H1 (cell line): ENCODE measurements at regions not wholly inside any gene's neighbourhood (a gene's known extent, or its start where the extent isn't known, plus 50 kb on each side); places are given as distances from the start of the nearest gene placed in this dataset.

Source experiments
- CTCF ChIA-PET: fragments of 300-600 bp; sonication (Branson Sonifier 250); formaldehyde crosslinking; loops from one replicate; lab custom pipeline; 2021; ENCODE audit not compliant: partially characterized antibody; lab: Charles Lee
- POLR2A ChIA-PET: fragments of 300-600 bp; sonication (Branson Sonifier 250); formaldehyde crosslinking; loops from one replicate; lab custom pipeline; 2021; ENCODE audit warnings: inconsistent platforms; ENCODE audit not compliant: partially characterized antibody; lab: Charles Lee
- DNase-seq, 2 experiments: peaks; one replicate each; pipeline versions ENCODE4 v3.0.0 to v3.0.0-alpha.2; 2010 to 2022; ENCODE audit warnings: low spot score in 2 of 2, low read depth in 1 of 2, mixed read lengths in 1 of 2
- FAIRE-seq: peaks from 2 replicates; lab custom pipeline; 2011; peaks lifted over from hg19 to GRCh38; lab: Jason Lieb, UNC
- H2AFZ ChIP-seq: 2 replicates; pipeline ENCODE4 v1.8.1; 2012; ENCODE audit warnings: low read length, inconsistent platforms
- H2AK5ac ChIP-seq: 2 replicates; pipeline ENCODE4 v1.6.1; 2013; ENCODE audit warnings: low read depth, low read length
- H2BK120ac ChIP-seq: replicated peaks from 2 replicates; pipeline ENCODE3; 2013; ENCODE audit warnings: low read depth, low read length, inconsistent platforms
- H2BK12ac ChIP-seq: 2 replicates; pipeline ENCODE4 v1.6.1; 2013; ENCODE audit warnings: low read depth, low read length
- H2BK15ac ChIP-seq: 2 replicates; pipeline ENCODE4 v1.6.1; 2013; ENCODE audit warnings: low read length
- H2BK20ac ChIP-seq: 2 replicates; pipeline ENCODE4 v1.6.1; 2013; ENCODE audit warnings: low read length
- H2BK5ac ChIP-seq: 2 replicates; pipeline ENCODE4 v1.6.1; 2013; ENCODE audit warnings: low read depth, low read length
- H3K14ac ChIP-seq: 2 replicates; pipeline ENCODE4 v1.6.1; 2013; ENCODE audit warnings: inconsistent platforms; ENCODE audit not compliant: insufficient read length
- H3K18ac ChIP-seq: 2 replicates; pipeline ENCODE4 v1.6.1; 2013; ENCODE audit warnings: low read length; ENCODE audit errors: extremely low read depth
- H3K23ac ChIP-seq: 2 replicates; pipeline ENCODE4 v1.6.1; 2013; ENCODE audit warnings: inconsistent platforms; ENCODE audit not compliant: insufficient read length
- H3K23me2 ChIP-seq: 2 replicates; pipeline ENCODE4 v1.6.1; 2013; ENCODE audit warnings: low read depth, low read length
- H3K27ac ChIP-seq: 2 replicates; pipeline ENCODE4 v1.6.1; 2011; ENCODE audit warnings: low read depth, low read length, inconsistent platforms
- H3K27me3 ChIP-seq, 4 experiments: replicated peaks in 1 of 4; 1 replicate in 1 of 4; 2 replicates in 3 of 4; pipeline versions ENCODE4 v1.6.1 to v1.8.1; 2011 to 2013; ENCODE audit warnings: low read length in 3 of 4, mild to moderate bottlenecking in 3 of 4, inconsistent platforms in 2 of 4, mixed read lengths in 2 of 4, moderate library complexity in 1 of 4; ENCODE audit not compliant: control insufficient read depth in 3 of 4, insufficient read depth in 3 of 4; ENCODE audit errors: extremely low read depth in 1 of 4
- H3K36me3 ChIP-seq, 4 experiments: 2 replicates each; pipeline versions ENCODE4 v1.6.1 to v1.8.1; 2011 to 2013; ENCODE audit warnings: mild to moderate bottlenecking in 4 of 4, low read length in 3 of 4, moderate library complexity in 2 of 4, control low read depth in 1 of 4, inconsistent platforms in 1 of 4; ENCODE audit not compliant: insufficient read depth in 4 of 4, control insufficient read depth in 2 of 4
- H3K4ac ChIP-seq: replicated peaks from 2 replicates; pipeline ENCODE3; 2013; ENCODE audit warnings: low read length, low read depth, mixed read lengths, inconsistent platforms; ENCODE audit not compliant: insufficient read length
- H3K4me1 ChIP-seq, 4 experiments: replicated peaks in 1 of 4; 1 replicate in 1 of 4; 2 replicates in 3 of 4; pipeline versions ENCODE4 v1.6.1 to v1.8.1; 2011 to 2013; ENCODE audit warnings: low read length in 3 of 4, inconsistent platforms in 2 of 4, mixed read lengths in 1 of 4; ENCODE audit not compliant: insufficient read depth in 4 of 4, control insufficient read depth in 3 of 4
- H3K4me2 ChIP-seq, 2 experiments: 2 replicates each; pipeline versions ENCODE4 v1.6.1 to v1.8.1; 2011 to 2013; ENCODE audit warnings: low read depth in 2 of 2, low read length in 2 of 2, control low read depth in 1 of 2, inconsistent platforms in 1 of 2, mild to moderate bottlenecking in 1 of 2; ENCODE audit not compliant: insufficient read depth in 1 of 2
- H3K4me3 ChIP-seq, 4 experiments: fragments of 200-600, 300-600 bp in 1 of 4; sonication (generic), shearing (Covaris generic), sonication (Bioruptor Twin) in 1 of 4; 2 replicates each; pipeline versions ENCODE4 v1.5.1 to v1.8.1; 2011 to 2016; ENCODE audit warnings: low read length in 4 of 4, low read depth in 3 of 4, control low read depth in 2 of 4, inconsistent platforms in 2 of 4, mild to moderate bottlenecking in 2 of 4, mixed read lengths in 1 of 4, moderate library complexity in 1 of 4; ENCODE audit not compliant: insufficient read depth in 2 of 4; ENCODE audit errors: extremely low read depth in 1 of 4
- H3K56ac ChIP-seq: replicated peaks from 2 replicates; pipeline ENCODE3; 2013; ENCODE audit warnings: low read depth, mild to moderate bottlenecking, mixed read lengths, low read length, inconsistent platforms; ENCODE audit not compliant: insufficient read length
- H3K79me1 ChIP-seq: 2 replicates; pipeline ENCODE4 v1.6.1; 2013; ENCODE audit warnings: low read depth, low read length, control low read depth
- H3K79me2 ChIP-seq, 2 experiments: 2 replicates each; pipeline versions ENCODE4 v1.6.1 to v1.8.1; 2012 to 2013; ENCODE audit warnings: low read length in 2 of 2, mild to moderate bottlenecking in 2 of 2, inconsistent platforms in 1 of 2; ENCODE audit not compliant: insufficient read depth in 2 of 2, control insufficient read depth in 1 of 2
- H3K9ac ChIP-seq, 4 experiments: replicated peaks in 1 of 4; 1 replicate in 1 of 4; 2 replicates in 3 of 4; pipeline versions ENCODE4 v1.6.1 to v1.8.1; 2011 to 2013; ENCODE audit warnings: low read depth in 3 of 4, low read length in 3 of 4, control low read depth in 2 of 4, mild to moderate bottlenecking in 2 of 4, moderate library complexity in 2 of 4, inconsistent platforms in 1 of 4; ENCODE audit errors: extremely low read depth in 1 of 4
- H3K9me3 ChIP-seq, 2 experiments: 2 replicates each; pipeline versions ENCODE4 v1.6.1 to v1.8.1; 2012 to 2013; ENCODE audit warnings: mild to moderate bottlenecking in 2 of 2, moderate library complexity in 2 of 2, control low read depth in 1 of 2, inconsistent platforms in 1 of 2, low read depth in 1 of 2, low read length in 1 of 2, mixed read lengths in 1 of 2; ENCODE audit not compliant: insufficient read depth in 2 of 2
- H4K20me1 ChIP-seq, 2 experiments: replicated peaks in 1 of 2; 2 replicates each; pipeline versions ENCODE3 to v1.8.1; 2011 to 2013; ENCODE audit warnings: inconsistent platforms in 2 of 2, low read length in 2 of 2, mild to moderate bottlenecking in 1 of 2; ENCODE audit not compliant: insufficient read depth in 2 of 2, control insufficient read depth in 1 of 2
- H4K5ac ChIP-seq: 2 replicates; pipeline ENCODE4 v1.6.1; 2013; ENCODE audit warnings: low read length, low read depth, mixed read lengths, inconsistent platforms; ENCODE audit not compliant: insufficient read length
- H4K8ac ChIP-seq: 2 replicates; pipeline ENCODE4 v1.8.0; 2013; ENCODE audit warnings: mild to moderate bottlenecking, moderate library complexity, low read length, inconsistent platforms; ENCODE audit not compliant: insufficient read depth; ENCODE audit errors: extremely low read depth
- H4K91ac ChIP-seq: replicated peaks from 2 replicates; pipeline ENCODE3; 2013; ENCODE audit warnings: low read length, mixed read lengths, inconsistent platforms; ENCODE audit not compliant: insufficient read length
- CBX8 ChIP-seq: fragments of 300-800, 300-1000 bp; sonication (generic); IDR thresholded peaks from 2 replicates; pipeline ENCODE4 v1.7.1; 2016; ENCODE audit warnings: low read depth, low read length, borderline replicate concordance
- CREB1 ChIP-seq: IDR thresholded peaks from 2 replicates; pipeline ENCODE4 v1.6.1; 2012; ENCODE audit warnings: inconsistent platforms
- FOSL1 ChIP-seq: IDR thresholded peaks from 2 replicates; pipeline ENCODE4 v1.6.1; 2011; ENCODE audit warnings: mild to moderate bottlenecking, low read depth, low read length, moderate library complexity; ENCODE audit not compliant: insufficient read depth
- JUND ChIP-seq: IDR thresholded peaks from 2 replicates; pipeline ENCODE4 v1.6.1; 2011; ENCODE audit warnings: mild to moderate bottlenecking, improper control_type of control experiment, low read length
- KDM1A ChIP-seq: fragments of 200-600, 300-600 bp; sonication (generic); IDR thresholded peaks from 2 replicates; pipeline ENCODE4 v1.7.1; 2016; ENCODE audit warnings: mild to moderate bottlenecking, low read length, borderline replicate concordance
- KDM5A ChIP-seq: fragments of 200-600 bp; IDR thresholded peaks from 2 replicates; pipeline ENCODE4 v1.7.1; 2012; ENCODE audit warnings: mild to moderate bottlenecking, low read length, inconsistent platforms, mixed read lengths
- NANOG ChIP-seq: IDR thresholded peaks from 2 replicates; pipeline ENCODE4 v1.6.1; 2011; ENCODE audit warnings: low read length, low read depth, mild to moderate bottlenecking, inconsistent platforms; ENCODE audit not compliant: insufficient read depth, poor library complexity, severe bottlenecking
- PHF8 ChIP-seq: fragments of 200-600 bp; sonication (generic); conservative IDR thresholded peaks from 2 replicates; pipeline ENCODE4 v1.7.1; 2012; ENCODE audit warnings: low read depth, mild to moderate bottlenecking, inconsistent platforms, low read length, moderate library complexity
- POU5F1 ChIP-seq: IDR thresholded peaks from 2 replicates; pipeline ENCODE4 v1.6.1; 2011; ENCODE audit warnings: low read depth, mild to moderate bottlenecking, low read length, moderate library complexity
- RBBP5 ChIP-seq: IDR thresholded peaks from 2 replicates; pipeline ENCODE4 v1.7.1; 2012; ENCODE audit warnings: low read depth, mild to moderate bottlenecking, inconsistent platforms, low read length, moderate library complexity, borderline replicate concordance
- SIX5 ChIP-seq: IDR thresholded peaks from 2 replicates; pipeline ENCODE4 v1.6.1; 2011; ENCODE audit warnings: mild to moderate bottlenecking, low read depth, low read length
- SP2 ChIP-seq: IDR thresholded peaks from 2 replicates; pipeline ENCODE4 v1.6.1; 2012; ENCODE audit warnings: mild to moderate bottlenecking, low read length, inconsistent platforms
- SP4 ChIP-seq: IDR thresholded peaks from 2 replicates; pipeline ENCODE4 v1.6.1; 2012; ENCODE audit warnings: low read length, inconsistent platforms
- TBP ChIP-seq: IDR thresholded peaks from 2 replicates; pipeline ENCODE4 v1.6.1; 2011; ENCODE audit warnings: low read depth, low read length, improper control_type of control experiment
- TCF12 ChIP-seq: IDR thresholded peaks from 2 replicates; pipeline ENCODE4 v1.6.1; 2011; ENCODE audit warnings: low read depth, mild to moderate bottlenecking, low read length
- TEAD4 ChIP-seq: IDR thresholded peaks from 2 replicates; pipeline ENCODE4 v1.6.1; 2012; ENCODE audit warnings: low read depth, low read length, inconsistent platforms, mixed read lengths
- WGBS, 2 experiments: shearing (Covaris generic) in 1 of 2; methylation state at CpG; one replicate each; pipeline versions ENCODE4 v1.1.6 to v1.1.7; 2013 to 2015; ENCODE audit warnings: low lambda C conversion rate in 2 of 2, mixed read lengths in 2 of 2, inconsistent platforms in 1 of 2, low coverage in 1 of 2, missing lambda C conversion rate in 1 of 2; ENCODE audit not compliant: insufficient replicate concordance in 2 of 2, insufficient coverage in 1 of 2, insufficient read length in 1 of 2; ENCODE audit errors: extremely low coverage in 1 of 2, missing lambda C conversion rate in 1 of 2; 5-methylcytosine and 5-hydroxymethylcytosine counted together
- TF ChIP-seq, protein P1 (sequence below): IDR thresholded peaks from 2 replicates; pipeline ENCODE4 v1.6.1; 2012; ENCODE audit warnings: inconsistent platforms

- Histone ChIP-seq H3K14ac (no peak overlapping the region), H3K23me2 (no peaks in the 10 kb centered on the region), H3K4me3 (no peak overlapping the region), H4K20me1 (no peaks in the 10 kb centered on the region), H3K79me2 (no peaks in the 10 kb centered on the region), H3K56ac (no peak overlapping the region), H3K23ac (no peak overlapping the region), H3K4me2 (no peak overlapping the region), H3K79me1 (no peaks in the 10 kb centered on the region), H3K9me3 (no peaks in the 10 kb centered on the region), H3K9ac (no peak overlapping the region), H4K91ac (no peak overlapping the region), H2AFZ (no peak overlapping the region), H4K5ac (no peak overlapping the region), H3K4ac (no peak overlapping the region), H2BK15ac (no peak overlapping the region), H2BK12ac (no peak overlapping the region), H3K4me1 (peaks cover 0 to 2% (median 0%) of the 10 kb centered on the region in 4 experiments; a peak in 1 of 7 replicates), H3K18ac (no peak overlapping the region), H4K8ac (no peak overlapping the region), H2BK20ac (no peak overlapping the region), H3K27ac (no peak overlapping the region), H2AK5ac (no peak overlapping the region), H3K36me3 (no peaks in the 10 kb centered on the region), H2BK5ac (no peak overlapping the region), H2BK120ac (no peak overlapping the region), H3K27me3 (no peaks in the 10 kb centered on the region)
- CTCF ChIA-PET, result no interaction called here
- WGBS, 2 experiments, result 0% methylated on average over 2 of the region's 2 CpGs; no CpG with 5 or more reads in 1 of the 2 experiments
- POLR2A ChIA-PET, result no interaction called here
- DNase-seq, result no peak
- no peak for FAIRE-seq
- no peak for TF ChIP-seq SP4
- no peak for TF ChIP-seq CBX8
- TF ChIP-seq RBBP5, result no peak
- TF ChIP-seq PHF8, result no peak
- TF ChIP-seq TEAD4, result no peak
- no peak for TF ChIP-seq JUND
- no peak for TF ChIP-seq CREB1
- TF ChIP-seq KDM5A, result no peak
- no peak for TF ChIP-seq TBP
- TF ChIP-seq NANOG, result no peak
- TF ChIP-seq POU5F1, result no peak
- no peak for TF ChIP-seq SIX5
- TF ChIP-seq FOSL1, result no peak
- TF ChIP-seq, protein P1, sequence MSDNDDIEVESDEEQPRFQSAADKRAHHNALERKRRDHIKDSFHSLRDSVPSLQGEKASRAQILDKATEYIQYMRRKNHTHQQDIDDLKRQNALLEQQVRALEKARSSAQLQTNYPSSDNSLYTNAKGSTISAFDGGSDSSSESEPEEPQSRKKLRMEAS, result no peak
- no peak for TF ChIP-seq TCF12
- TF ChIP-seq SP2, result no peak
- no peak for TF ChIP-seq KDM1A
Measured at GRCh38 chr13:85742355-85742754, 56.9 kb downstream of the SLITRK6 start.
